SKM-1 treated with dmso at 0.1 percent for 144 hours (cell line): ENCODE measurements at regions not wholly inside any gene's neighbourhood (a gene's known extent, or its start where the extent isn't known, plus 50 kb on each side); places are given as distances from the start of the nearest gene placed in this dataset.
"Not testable (repeated sequence)": the region's sequence is repeated elsewhere in the genome, so short reads cannot be mapped to it uniquely, and the experiment has no call there.

Experiments used
- DNase-seq: peaks from one replicate; lab custom pipeline; 2025; ENCODE audit not compliant: unreplicated experiment; lab: John Stamatoyannopoulos, UW

GRCh38 chr5:28399211-28399610 is 1360.8 kb upstream of the CDH9 start:
- DNase-seq = no peak

- no peak for DNase-seq
Observed at GRCh38 chr5:28398185-28398584, 1359.8 kb upstream of the CDH9 start.

DNA sequence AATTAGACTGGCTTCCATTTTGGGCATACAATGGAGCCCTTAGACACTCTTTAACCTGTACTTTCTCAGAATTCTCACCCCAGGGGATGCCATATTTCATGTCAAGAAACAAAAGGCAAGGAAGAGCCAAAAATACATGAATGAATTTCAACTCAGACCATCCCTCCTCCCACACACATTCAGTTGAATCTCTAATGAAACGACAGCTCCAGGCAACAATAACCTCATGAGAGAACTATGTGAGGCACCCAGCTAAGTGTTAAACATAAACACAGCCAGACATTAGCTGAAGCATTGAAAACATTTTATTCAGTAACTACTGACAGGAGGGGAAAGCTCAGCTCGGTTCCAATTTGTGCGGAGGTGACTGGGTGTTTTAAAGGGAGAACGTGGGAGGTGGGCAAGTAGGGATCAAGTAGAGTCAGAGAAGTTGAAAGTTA is 1359.1 kb upstream of the CDH9 start:
- no peak for DNase-seq

DNA sequence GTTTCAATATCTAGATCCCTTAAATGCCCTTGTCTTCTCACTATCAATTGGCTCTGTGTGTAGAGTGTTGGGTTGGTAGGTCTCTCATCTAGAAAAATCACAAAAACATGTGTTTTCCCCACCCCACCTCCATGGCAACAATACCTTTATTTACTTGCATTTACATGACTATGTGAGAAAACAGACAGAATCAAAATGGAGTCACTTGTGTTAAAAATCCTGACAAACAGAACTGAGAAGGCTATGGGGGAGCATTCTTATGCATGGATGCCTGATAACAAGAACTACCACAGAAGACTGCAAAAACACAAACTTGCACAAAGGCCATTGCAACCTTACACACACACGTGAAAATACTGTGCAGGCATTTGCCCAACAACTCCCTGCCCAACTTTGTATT is 1352.9 kb upstream of the CDH9 start:
- no peak for DNase-seq

GRCh38 chr5:28390341-28390740 is 1352.0 kb upstream of the CDH9 start:
- no peak for DNase-seq

- DNase-seq = not testable (repeated sequence)
Observed at GRCh38 chr5:28389727-28390126, 1351.3 kb upstream of the CDH9 start.

DNA sequence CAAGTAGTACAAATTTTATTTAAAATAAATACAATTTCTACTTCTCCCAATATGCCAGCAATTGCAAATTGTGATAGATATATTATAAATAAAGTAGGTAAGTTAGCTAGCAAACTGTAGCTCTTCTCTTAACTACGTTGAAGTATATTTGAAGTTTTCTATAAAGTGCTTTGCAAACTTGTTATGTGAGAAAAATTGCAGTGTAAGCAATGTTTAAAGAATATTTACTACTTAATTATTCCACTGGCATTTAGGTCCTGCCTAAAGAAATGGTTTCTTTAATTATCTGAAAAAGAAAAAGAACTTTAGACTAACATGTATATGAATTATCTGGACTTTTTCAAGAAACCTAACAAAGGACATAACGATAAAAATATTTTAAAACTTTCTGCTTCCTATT is 1350.0 kb upstream of the CDH9 start:
- no peak for DNase-seq

- DNase-seq = no peak
Observed at GRCh38 chr5:28386712-28387111, 1348.3 kb upstream of the CDH9 start.

DNA sequence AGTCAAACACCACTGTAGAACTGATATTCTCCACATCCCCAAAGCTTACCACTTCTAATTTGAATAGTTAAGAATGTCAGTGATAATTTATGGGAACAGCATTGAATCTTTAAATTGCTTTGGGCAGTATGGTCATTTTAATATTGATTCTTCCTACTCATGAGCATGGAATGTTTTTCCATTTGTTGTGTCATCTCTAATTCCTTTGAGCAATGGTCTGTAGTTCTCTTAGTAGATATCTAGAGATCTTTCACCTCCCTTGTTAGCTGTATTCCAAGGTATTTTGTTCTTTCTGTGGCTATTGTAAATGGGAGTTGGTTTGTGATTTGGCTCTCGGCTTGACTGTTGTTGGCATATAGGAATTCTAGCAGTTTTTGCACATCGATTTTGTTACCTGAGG is 1341.8 kb upstream of the CDH9 start:
- no peak for DNase-seq

DNA sequence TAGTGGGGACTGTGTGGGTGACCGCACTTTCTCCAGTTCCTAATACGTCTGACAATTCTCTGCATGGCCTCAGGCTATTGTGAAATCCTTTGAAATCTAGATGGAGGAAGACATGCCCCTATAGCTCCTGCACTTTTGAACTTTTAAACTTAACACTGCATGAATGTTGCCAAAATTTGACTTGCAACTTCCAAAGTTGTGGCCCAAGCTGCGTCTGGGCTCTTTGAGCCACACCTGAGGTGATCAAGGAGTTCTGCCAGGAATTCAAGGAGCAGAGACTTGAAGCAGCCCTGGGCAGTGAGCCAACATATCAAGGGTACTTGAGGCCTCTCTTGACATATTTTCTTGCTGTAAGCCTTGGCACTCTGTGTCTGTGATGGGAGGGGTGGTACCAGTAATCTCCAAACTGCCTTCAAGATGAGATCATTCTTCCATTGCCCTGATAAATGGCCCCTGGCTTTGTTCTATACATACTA is 1336.1 kb upstream of the CDH9 start:
- peak; percentile 87 for DNase-seq

DNA sequence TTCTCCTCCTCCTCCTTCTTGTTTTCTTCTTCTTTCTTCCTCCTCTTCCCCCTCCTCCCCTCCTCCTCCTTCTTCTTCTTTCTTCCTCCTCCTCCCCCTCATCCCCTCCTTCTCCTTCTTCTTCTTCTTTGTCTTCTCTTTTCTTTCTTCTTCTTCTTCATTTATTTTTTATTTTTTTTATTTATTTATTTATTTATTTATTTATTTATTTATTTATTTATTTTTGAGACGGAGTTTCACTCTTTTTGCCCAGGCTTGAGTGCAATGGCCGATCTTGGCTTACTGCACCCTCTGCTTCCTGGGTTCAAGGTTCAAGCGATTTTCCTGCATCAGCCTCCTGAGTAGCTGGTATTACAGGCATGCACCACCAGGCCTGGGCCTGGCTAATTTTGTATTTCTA is 1332.5 kb upstream of the CDH9 start:
- DNase-seq = no peak

- DNase-seq = no peak
Observed at GRCh38 chr5:28369418-28369817, 1331.0 kb upstream of the CDH9 start.

GRCh38 chr5:28355831-28356230 is 1317.4 kb upstream of the CDH9 start:
- no peak for DNase-seq

- no peak for DNase-seq
Observed at GRCh38 chr5:28346696-28347095, 1308.3 kb upstream of the CDH9 start.

DNA sequence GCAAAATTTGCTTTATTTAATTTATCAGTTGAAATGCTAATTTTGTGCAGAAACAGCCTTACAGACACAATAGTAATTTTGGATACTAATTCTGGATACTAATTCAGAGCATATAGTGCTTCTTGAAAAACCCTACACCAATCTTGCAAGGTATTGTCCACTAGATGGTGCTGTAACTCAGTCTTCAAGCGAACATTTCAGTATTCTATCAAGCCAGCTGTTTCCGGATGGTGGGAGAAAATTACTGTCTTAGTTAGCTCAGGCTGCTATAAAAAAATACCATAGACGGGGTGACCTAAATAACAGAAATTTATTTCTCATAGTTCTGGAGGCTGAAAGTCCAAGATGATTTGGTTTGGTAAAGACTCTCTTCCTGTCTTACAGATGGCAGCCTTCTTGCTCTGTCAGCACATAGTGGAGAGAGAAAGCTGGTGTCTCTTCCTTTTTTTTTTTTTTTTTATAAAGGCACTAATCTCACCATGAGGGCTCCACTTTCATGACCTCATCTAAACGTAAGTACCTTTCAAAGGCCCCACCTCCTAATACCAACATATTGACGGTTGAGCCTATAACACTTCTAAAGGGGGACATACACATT is 1306.5 kb upstream of the CDH9 start:
- peak; percentile 54 for DNase-seq

DNA sequence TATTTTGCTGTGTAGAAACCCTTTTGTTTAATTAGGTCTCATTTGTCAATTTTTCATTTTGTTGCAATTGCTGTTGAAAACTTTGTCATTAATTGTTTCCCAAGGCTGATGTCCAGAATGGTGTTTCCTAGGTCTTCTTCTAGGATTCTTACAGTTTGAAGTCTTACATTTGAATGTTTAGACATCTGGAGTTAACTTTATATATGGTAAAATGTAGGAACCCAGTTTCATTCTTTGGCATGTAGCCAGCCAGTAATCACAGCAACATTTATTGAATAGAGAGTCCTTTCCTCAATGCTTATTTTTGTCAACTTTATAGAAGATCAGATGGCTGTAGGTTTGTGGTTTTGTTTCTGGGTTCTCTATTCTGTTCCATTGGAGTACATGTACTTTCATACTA is 1290.8 kb upstream of the CDH9 start:
- DNase-seq = no peak

- no peak for DNase-seq
Observed at GRCh38 chr5:28328681-28329080, 1290.3 kb upstream of the CDH9 start.

- no peak for DNase-seq
Observed at GRCh38 chr5:28324174-28324573, 1285.8 kb upstream of the CDH9 start.

DNA sequence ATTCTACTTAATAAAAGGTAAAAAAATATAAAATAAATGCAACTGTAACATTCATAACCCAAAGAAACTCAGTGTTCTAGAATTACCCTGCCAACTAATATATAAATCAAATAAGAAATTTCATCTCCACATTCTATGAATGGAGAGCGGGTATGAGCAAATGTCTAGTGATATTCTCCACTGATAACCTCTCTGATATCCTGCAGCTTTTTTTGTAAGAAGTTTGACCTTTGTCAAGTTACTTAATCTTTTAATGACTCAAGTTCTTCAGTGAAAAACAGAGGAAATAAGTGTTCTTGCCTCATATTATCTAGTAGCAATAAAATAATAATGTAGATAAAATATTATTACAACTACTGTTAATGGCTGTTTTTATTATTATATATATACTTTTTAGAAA is 1275.6 kb upstream of the CDH9 start:
- no peak for DNase-seq

- no peak for DNase-seq
Observed at GRCh38 chr5:28313321-28313951, 1275.0 kb upstream of the CDH9 start.

DNA sequence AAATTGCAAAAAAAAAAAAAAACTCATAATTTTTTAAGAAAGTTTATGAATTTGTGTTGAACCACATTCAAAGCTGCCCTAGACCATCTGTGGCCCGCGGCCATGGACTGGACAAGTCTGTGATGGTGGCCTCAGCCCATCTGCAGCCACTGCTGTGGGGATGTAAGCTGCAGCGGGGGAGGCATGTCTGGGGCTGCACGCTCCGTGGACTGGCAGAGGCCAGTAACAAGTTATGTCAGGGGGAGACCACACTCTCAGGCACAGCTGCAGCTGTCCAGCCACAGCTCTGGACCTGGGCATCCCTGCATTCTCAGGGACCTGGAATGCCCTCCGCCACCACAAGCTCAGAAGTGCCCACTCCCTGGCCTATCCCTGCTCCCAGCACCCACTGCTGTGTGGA is 1272.3 kb upstream of the CDH9 start:
- DNase-seq = no peak

- DNase-seq = no peak
Observed at GRCh38 chr5:28305891-28306290, 1267.5 kb upstream of the CDH9 start.

DNA sequence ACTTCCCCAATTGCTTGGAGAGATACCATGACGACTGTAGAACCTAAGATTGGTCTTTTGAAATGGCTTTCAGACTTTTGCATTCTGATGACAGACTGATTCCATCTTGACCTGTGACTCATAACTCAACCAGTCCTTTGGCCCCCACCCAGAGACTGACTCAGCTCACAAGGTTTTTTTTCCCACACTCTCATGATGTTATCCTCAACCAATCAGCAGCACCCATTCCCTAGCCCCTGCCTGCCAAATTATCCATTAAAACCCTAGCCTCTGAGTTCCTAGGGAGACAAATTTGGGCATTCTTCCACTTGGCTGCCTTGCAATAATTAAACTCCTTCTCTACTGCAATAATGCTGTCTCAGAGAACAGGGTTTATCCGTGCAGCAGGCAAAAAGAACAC is 1263.3 kb upstream of the CDH9 start:
- no peak for DNase-seq
